ENCODE measurements at regions not wholly inside any gene's neighbourhood (a gene's known extent, or its start where the extent isn't known, plus 50 kb on each side); places are given as distances from the start of the nearest gene placed in this dataset.

- no peak overlapping the region for H3K9ac ChIP-seq (ENCODE audit: low read length)
- H3K4me1 ChIP-seq (ENCODE audit: control insufficient read depth in 1 of 2, insufficient read depth in 2 of 2, low read length in 2 of 2), result peaks cover 0 to 9% of the 10 kb centered on the region in 2 experiments; a peak in 3 of 4 replicates
- DNase-seq (ENCODE audit: low read depth, low spot score) (no peak), ATAC-seq (no peak)
- ChIA-PET RAD21 (ENCODE audit: low non-redundant PET in 1 of 2, low total read pairs in 2 of 2, uncharacterized antibody in 2 of 2, unreplicated experiment in 2 of 2) (no interaction called here), CTCF (no interaction called here), POLR2A (no interaction called here)
- no peaks in the 10 kb centered on the region for H3K9me2 ChIP-seq (ENCODE audit: insufficient read depth)
- TF ChIP-seq SP1 (IDR thresholded peaks at IDR 0.05; ENCODE audit: low read depth) (no peak), EZH2phosphoT487 (IDR thresholded peaks at IDR 0.05; ENCODE audit: borderline replicate concordance) (no peak), JUND (IDR thresholded peaks at IDR 0.05) (no peak), YY1 (IDR thresholded peaks at IDR 0.05; ENCODE audit: extremely low read depth, insufficient replicate concordance, low read depth, low read length) (no peak)
- TF ChIP-seq, protein P1, sequence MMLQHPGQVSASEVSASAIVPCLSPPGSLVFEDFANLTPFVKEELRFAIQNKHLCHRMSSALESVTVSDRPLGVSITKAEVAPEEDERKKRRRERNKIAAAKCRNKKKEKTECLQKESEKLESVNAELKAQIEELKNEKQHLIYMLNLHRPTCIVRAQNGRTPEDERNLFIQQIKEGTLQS (IDR thresholded peaks at IDR 0.05), result no peak
- no TSS peak for BruUV-seq (replicated peaks)
- no peaks in the 10 kb centered on the region for H3K9me3 ChIP-seq (ENCODE audit: control insufficient read depth in 1 of 2, insufficient read depth in 1 of 2, low read depth in 1 of 2, low read length in 2 of 2)
- no peaks in the 10 kb centered on the region for H3K36me3 ChIP-seq (ENCODE audit: control insufficient read depth in 1 of 2, insufficient read depth in 2 of 2, low read length in 2 of 2)
- H3K4me3 ChIP-seq (replicated peaks in 1 of 2; ENCODE audit: low read depth in 1 of 2, low read length in 2 of 2), result no peak overlapping the region
- no peaks in the 10 kb centered on the region for H3K79me2 ChIP-seq (ENCODE audit: insufficient read depth, low read length)
- no peaks in the 10 kb centered on the region for H3K27me3 ChIP-seq (ENCODE audit: insufficient read depth, low read length)
- H3K4me2 ChIP-seq (ENCODE audit: low read length), result no peak overlapping the region
- H2AFZ ChIP-seq (ENCODE audit: low read depth, low read length, poor library complexity, severe bottlenecking), result no peak overlapping the region
- intact Hi-C loops (cut with micrococcal nuclease), result no loop called here
- no peaks in the 10 kb centered on the region for H4K20me1 ChIP-seq (ENCODE audit: insufficient read depth)
- no peak overlapping the region for H3K27ac ChIP-seq (ENCODE audit: low read depth, low read length)
Observed at GRCh38 chr2:153228904-153229303, 249.7 kb downstream of the RPRM start.

DNA sequence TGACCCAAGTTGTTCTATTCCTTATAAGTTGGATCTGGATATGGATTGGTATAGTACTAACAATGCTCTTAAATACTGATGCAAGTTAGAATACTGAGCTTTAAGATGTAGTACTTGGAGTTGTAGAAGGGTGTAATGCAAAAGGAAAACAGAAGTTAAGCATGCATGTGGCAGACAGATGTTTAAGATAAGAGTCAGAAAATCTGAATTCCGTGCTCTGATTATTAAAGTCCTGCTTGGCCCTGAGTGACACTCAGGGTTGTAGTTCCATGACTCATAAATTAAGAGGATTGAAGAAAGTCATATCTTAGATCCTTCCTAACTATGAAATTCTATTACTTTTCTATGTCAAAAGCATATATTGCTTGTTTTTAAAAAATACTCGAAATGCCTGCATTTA, 250.6 kb downstream of the RPRM start:
- H3K4me1 ChIP-seq (ENCODE audit: control insufficient read depth in 1 of 2, insufficient read depth in 2 of 2, low read length in 2 of 2), result peaks cover 0 to 8% of the 10 kb centered on the region in 2 experiments; a peak in 3 of 4 replicates
- no peak overlapping the region for H3K4me3 ChIP-seq (replicated peaks in 1 of 2; ENCODE audit: low read depth in 1 of 2, low read length in 2 of 2)
- CTCF ChIA-PET, result no interaction called here
- no peaks in the 10 kb centered on the region for H4K20me1 ChIP-seq (ENCODE audit: insufficient read depth)
- H3K9me2 ChIP-seq (ENCODE audit: insufficient read depth), result no peaks in the 10 kb centered on the region
- ATAC-seq (no peak), DNase-seq (ENCODE audit: low read depth, low spot score) (no peak)
- RAD21 ChIA-PET (ENCODE audit: low non-redundant PET in 1 of 2, low total read pairs in 2 of 2, uncharacterized antibody in 2 of 2, unreplicated experiment in 2 of 2), result no interaction called here
- no peaks in the 10 kb centered on the region for H3K9me3 ChIP-seq (ENCODE audit: control insufficient read depth in 1 of 2, insufficient read depth in 1 of 2, low read depth in 1 of 2, low read length in 2 of 2)
- H3K36me3 ChIP-seq (ENCODE audit: control insufficient read depth in 1 of 2, insufficient read depth in 2 of 2, low read length in 2 of 2), result no peaks in the 10 kb centered on the region
- no TSS peak for BruUV-seq (replicated peaks)
- intact Hi-C loops (cut with micrococcal nuclease), result no loop called here
- no peaks in the 10 kb centered on the region for H3K27me3 ChIP-seq (ENCODE audit: insufficient read depth, low read length)
- H3K27ac ChIP-seq (ENCODE audit: low read depth, low read length), result no peak overlapping the region
- no peak for TF ChIP-seq POLR2A (IDR thresholded peaks at IDR 0.05; ENCODE audit: borderline replicate concordance, extremely low read depth, insufficient read depth, insufficient read length)
- no peak for TF ChIP-seq POLR2AphosphoS5 (IDR thresholded peaks at IDR 0.05; ENCODE audit: low read depth, low read length)
- no peak for TF ChIP-seq CTCF (IDR thresholded peaks at IDR 0.05 in 2 of 3, conservative IDR thresholded peaks at IDR 0.05 in 1 of 3; ENCODE audit: borderline replicate concordance in 1 of 3, insufficient read depth in 1 of 3, low read depth in 2 of 3, low read length in 2 of 3)
- TF ChIP-seq ELF1 (IDR thresholded peaks at IDR 0.05; ENCODE audit: borderline replicate concordance, low read depth), result no peak
- TF ChIP-seq EGR1 (IDR thresholded peaks at IDR 0.05; ENCODE audit: low read depth), result no peak
- no peak for TF ChIP-seq RAD21 (IDR thresholded peaks at IDR 0.05; ENCODE audit: low read depth)
- no peak for TF ChIP-seq SIN3A (IDR thresholded peaks at IDR 0.05; ENCODE audit: low read depth)
- TF ChIP-seq YY1 (IDR thresholded peaks at IDR 0.05; ENCODE audit: extremely low read depth, insufficient replicate concordance, low read depth, low read length), result no peak
- no peak for TF ChIP-seq EZH2phosphoT487 (IDR thresholded peaks at IDR 0.05; ENCODE audit: borderline replicate concordance)
- no peak for TF ChIP-seq CBX3 (IDR thresholded peaks at IDR 0.05; ENCODE audit: low read depth)
- no peak for TF ChIP-seq JUND (IDR thresholded peaks at IDR 0.05)
- POLR2A ChIA-PET, result no interaction called here
- no peaks in the 10 kb centered on the region for H3K79me2 ChIP-seq (ENCODE audit: insufficient read depth, low read length)
- no peak overlapping the region for H3K9ac ChIP-seq (ENCODE audit: low read length)
- no peak overlapping the region for H2AFZ ChIP-seq (ENCODE audit: low read depth, low read length, poor library complexity, severe bottlenecking)
- H3K4me2 ChIP-seq (ENCODE audit: low read length), result no peak overlapping the region

All from HCT116 (cell line).